ENCODE measurements at regions not wholly inside any gene's neighbourhood (a gene's known extent, or its start where the extent isn't known, plus 50 kb on each side); places are given as distances from the start of the nearest gene placed in this dataset.

DNA sequence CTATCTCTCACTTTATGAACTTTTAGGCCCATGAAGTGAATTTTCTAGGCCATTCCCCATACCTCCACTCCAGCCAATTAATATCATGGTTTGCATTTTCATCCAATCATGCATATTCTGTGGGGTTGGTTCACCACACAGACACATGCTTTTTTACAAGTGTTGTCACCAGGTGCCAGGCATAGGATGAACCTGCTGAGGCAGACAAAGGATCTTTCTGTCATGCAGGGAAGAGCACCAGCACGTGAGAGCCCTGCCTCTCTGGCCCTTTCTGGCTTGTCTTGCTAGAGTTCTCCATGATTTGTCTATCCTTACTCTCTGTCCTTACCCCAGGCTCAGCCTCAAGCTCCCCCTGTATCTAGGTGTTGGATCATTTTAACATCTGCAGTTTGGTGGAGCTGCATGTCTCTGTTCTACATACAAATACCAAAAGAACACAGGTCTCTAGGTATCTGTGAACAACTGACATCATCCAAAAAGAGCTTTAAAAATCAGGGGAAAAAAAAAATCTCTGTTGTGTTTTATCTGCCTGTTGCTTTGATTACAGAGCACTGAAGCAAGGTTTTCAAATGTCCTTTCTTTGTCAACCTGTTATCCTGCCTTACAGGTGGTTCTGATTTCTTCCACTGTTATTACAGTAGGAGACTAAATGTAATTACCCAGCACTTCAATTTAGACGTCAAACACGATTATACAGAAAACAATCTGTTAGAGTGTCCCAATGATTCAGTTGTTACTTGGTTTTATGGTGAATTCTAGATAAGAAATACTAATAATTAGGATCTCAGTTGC, 58.4 kb upstream of the GRAMD1B start:
- TF ChIP-seq, protein P1, sequence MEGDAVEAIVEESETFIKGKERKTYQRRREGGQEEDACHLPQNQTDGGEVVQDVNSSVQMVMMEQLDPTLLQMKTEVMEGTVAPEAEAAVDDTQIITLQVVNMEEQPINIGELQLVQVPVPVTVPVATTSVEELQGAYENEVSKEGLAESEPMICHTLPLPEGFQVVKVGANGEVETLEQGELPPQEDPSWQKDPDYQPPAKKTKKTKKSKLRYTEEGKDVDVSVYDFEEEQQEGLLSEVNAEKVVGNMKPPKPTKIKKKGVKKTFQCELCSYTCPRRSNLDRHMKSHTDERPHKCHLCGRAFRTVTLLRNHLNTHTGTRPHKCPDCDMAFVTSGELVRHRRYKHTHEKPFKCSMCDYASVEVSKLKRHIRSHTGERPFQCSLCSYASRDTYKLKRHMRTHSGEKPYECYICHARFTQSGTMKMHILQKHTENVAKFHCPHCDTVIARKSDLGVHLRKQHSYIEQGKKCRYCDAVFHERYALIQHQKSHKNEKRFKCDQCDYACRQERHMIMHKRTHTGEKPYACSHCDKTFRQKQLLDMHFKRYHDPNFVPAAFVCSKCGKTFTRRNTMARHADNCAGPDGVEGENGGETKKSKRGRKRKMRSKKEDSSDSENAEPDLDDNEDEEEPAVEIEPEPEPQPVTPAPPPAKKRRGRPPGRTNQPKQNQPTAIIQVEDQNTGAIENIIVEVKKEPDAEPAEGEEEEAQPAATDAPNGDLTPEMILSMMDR (IDR thresholded peaks at IDR 0.05) = no peak
- Histone ChIP-seq H3K27me3 (no peaks in the 10 kb centered on the region), H3K9me3 (no peaks in the 10 kb centered on the region), H3K4me3 (no peak overlapping the region), H3K27ac (no peak overlapping the region), H3K36me3 (no peaks in the 10 kb centered on the region), H3K4me1 (no peaks in the 10 kb centered on the region)
- intact Hi-C loops (cut with DNase I; ENCODE audit: low total_unique reads) = no loop called here
- no peak for DNase-seq

DNA sequence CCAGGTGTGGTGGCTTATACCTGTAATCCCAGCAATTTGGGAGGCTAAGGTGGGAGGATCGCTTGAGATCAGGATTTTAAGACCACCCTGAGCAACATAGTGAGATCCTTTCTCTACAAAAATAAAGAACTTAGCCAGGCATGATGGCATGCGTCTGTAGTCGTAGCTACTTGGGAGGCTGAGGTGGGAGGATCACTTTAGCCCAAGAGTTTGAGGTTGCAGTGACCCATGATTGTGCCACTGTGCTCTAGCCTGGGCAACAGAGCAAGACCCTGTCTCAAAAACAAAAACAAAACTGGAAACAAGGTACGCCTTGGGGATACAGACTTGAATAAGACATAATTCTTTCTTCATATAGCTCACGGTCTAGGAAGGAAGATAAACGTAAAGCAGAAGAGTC, 63.1 kb upstream of the GRAMD1B start:
- no peaks in the 10 kb centered on the region for H3K36me3 ChIP-seq
- no peaks in the 10 kb centered on the region for H3K9me3 ChIP-seq
- no peak overlapping the region for H3K4me3 ChIP-seq
- no peak for DNase-seq
- no peak overlapping the region for H3K27ac ChIP-seq
- TF ChIP-seq, protein P1 (IDR thresholded peaks at IDR 0.05) = no peak
- peaks cover 0 to 9% of the 10 kb centered on the region in 2 donors for H3K27me3 ChIP-seq
- intact Hi-C loops (cut with DNase I; ENCODE audit: low total_unique reads) = no loop called here
- H3K4me1 ChIP-seq = no peaks in the 10 kb centered on the region

DNA sequence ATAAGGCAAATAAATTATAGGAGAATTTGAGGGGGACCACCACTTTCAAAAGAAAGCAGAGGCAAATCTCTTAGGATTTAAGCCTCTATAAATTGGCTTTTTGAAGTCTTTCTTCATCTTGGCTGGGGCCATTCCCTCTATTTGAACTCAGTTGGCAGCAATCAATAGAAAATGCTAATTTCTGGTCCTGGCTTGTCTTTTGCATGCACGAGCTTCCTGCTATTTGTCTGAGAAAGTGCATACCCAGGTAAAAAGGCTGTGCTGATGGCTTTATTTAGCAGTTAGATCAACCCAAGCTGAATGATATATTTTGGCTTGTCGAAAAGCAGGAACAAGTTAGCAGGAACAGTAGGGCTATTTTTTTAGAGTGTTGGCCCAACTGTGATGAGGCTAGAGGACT, 64.1 kb upstream of the GRAMD1B start:
- intact Hi-C loops (cut with DNase I; ENCODE audit: low total_unique reads) = no loop called here
- Histone ChIP-seq H3K4me3 (no peak overlapping the region), H3K27ac (no peak overlapping the region), H3K9me3 (no peaks in the 10 kb centered on the region), H3K27me3 (peaks cover 0 to 9% of the 10 kb centered on the region in 2 donors), H3K4me1 (no peaks in the 10 kb centered on the region), H3K36me3 (no peaks in the 10 kb centered on the region)
- TF ChIP-seq, protein P1 (IDR thresholded peaks at IDR 0.05) = no peak
- DNase-seq = no peak

DNA sequence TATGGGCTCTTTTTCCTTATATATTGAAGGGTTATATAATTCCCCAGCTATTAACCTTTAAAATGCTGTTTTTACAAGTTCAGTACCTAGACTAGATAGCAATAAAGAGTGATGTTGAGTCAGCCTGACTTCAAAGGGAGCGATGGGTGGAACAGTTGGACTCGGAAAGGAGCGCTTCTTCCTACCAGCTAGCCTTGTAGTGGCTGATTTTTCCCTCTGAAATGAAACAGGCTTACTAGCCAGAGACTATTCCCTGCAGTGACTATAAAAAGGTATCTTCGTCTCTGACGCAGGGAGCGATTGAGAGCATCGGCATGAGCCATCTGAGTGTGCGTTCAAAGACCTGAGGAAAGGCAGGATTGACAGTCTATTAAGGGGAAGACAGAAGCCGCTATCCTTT, 66.0 kb upstream of the GRAMD1B start:
- no peak for DNase-seq
- H3K9me3 ChIP-seq = no peaks in the 10 kb centered on the region
- no peak overlapping the region for H3K4me3 ChIP-seq
- no peak overlapping the region for H3K27ac ChIP-seq
- intact Hi-C loops (cut with DNase I; ENCODE audit: low total_unique reads) = no loop called here
- H3K27me3 ChIP-seq = peaks cover 0 to 9% of the 10 kb centered on the region in 2 donors
- H3K36me3 ChIP-seq = no peaks in the 10 kb centered on the region
- TF ChIP-seq, protein P1 (IDR thresholded peaks at IDR 0.05) = no peak
- H3K4me1 ChIP-seq = no peaks in the 10 kb centered on the region

DNA sequence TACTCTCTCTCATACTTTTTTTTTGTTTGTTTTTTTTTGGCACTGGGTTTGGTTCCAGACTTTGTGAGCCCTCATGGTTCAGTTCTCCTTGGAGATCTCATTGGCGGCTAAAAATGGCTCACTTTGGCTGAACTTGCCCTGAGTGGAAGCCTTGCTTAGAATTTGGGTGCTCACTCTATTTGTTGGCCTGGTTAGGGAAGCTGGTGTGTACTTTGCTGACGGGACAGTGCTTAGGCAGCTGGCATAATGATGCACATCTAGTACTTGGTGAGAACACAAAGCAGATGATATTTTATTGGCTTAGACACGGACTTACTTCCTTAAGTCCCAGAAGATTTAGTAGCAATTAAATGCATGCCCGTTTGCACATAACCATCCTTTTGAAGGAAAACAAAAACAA, 66.5 kb upstream of the GRAMD1B start:
- no peak overlapping the region for H3K4me3 ChIP-seq
- H3K36me3 ChIP-seq = no peaks in the 10 kb centered on the region
- DNase-seq = no peak
- H3K9me3 ChIP-seq = no peaks in the 10 kb centered on the region
- no peak overlapping the region for H3K27ac ChIP-seq
- peaks cover 0 to 15% of the 10 kb centered on the region in 2 donors for H3K27me3 ChIP-seq
- intact Hi-C loops (cut with DNase I; ENCODE audit: low total_unique reads) = no loop called here
- TF ChIP-seq, protein P1 (IDR thresholded peaks at IDR 0.05) = no peak
- no peaks in the 10 kb centered on the region for H3K4me1 ChIP-seq
